CD8-positive, alpha-beta memory T cell (primary cell): ENCODE measurements at regions not wholly inside any gene's neighbourhood (a gene's known extent, or its start where the extent isn't known, plus 50 kb on each side); places are given as distances from the start of the nearest gene placed in this dataset.

Experiments
- CTCF ChIA-PET: fragments of 350-600 bp; sonication (Branson Sonifier 250); formaldehyde crosslinking; loops from one replicate; lab custom pipeline; 2021; ENCODE audit warnings: antibody characterized with exemption; lab: Charles Lee
- POLR2A ChIA-PET: fragments of 350-600 bp; sonication (Branson Sonifier 250); formaldehyde crosslinking; loops from one replicate; lab custom pipeline; 2021; ENCODE audit warnings: antibody characterized with exemption; lab: Charles Lee
- DNase-seq, 5 donors: peaks; one replicate each; pipeline versions ENCODE4 v3.0.0 to v3.0.0-alpha.2; 2020 to 2022; ENCODE audit warnings: mixed read lengths in 1 of 5
- H3K27ac ChIP-seq: one replicate; pipeline ENCODE4 v1.7.0; 2013; ENCODE audit warnings: low read depth, mild to moderate bottlenecking, low read length, moderate library complexity
- H3K27me3 ChIP-seq: 2 replicates; pipeline ENCODE4 v1.7.0; 2013; ENCODE audit warnings: low read length, mild to moderate bottlenecking; ENCODE audit not compliant: insufficient read depth, poor library complexity, severe bottlenecking
- H3K36me3 ChIP-seq: 2 replicates; pipeline ENCODE4 v1.7.0; 2013; ENCODE audit warnings: mild to moderate bottlenecking, low read length, moderate library complexity; ENCODE audit not compliant: insufficient read depth
- H3K4me1 ChIP-seq: 2 replicates; pipeline ENCODE4 v1.7.0; 2013; ENCODE audit warnings: mild to moderate bottlenecking, low read length, moderate library complexity; ENCODE audit not compliant: insufficient read depth
- H3K4me3 ChIP-seq: 2 replicates; pipeline ENCODE4 v1.7.0; 2013; ENCODE audit warnings: mild to moderate bottlenecking, low read length
- H3K9me3 ChIP-seq: 2 replicates; pipeline ENCODE4 v1.7.0; 2013; ENCODE audit warnings: mild to moderate bottlenecking, low read length
- H3K27ac Mint-ChIP-seq, 8 donors: one replicate each; pipeline ENCODE4 v1.8.0; 2020 to 2021; ENCODE audit warnings: mixed read lengths in 8 of 8, mild to moderate bottlenecking in 6 of 8, inconsistent platforms in 3 of 8, moderate library complexity in 3 of 8
- H3K27me3 Mint-ChIP-seq, 2 donors: one replicate each; pipeline ENCODE4 v1.8.0; 2020 to 2021; ENCODE audit warnings: mixed read lengths in 2 of 2, mild to moderate bottlenecking in 1 of 2, moderate library complexity in 1 of 2
- H3K36me3 Mint-ChIP-seq, 3 donors: one replicate each; pipeline ENCODE4 v1.8.0; 2020 to 2021; ENCODE audit warnings: mixed read lengths in 3 of 3, inconsistent platforms in 1 of 3, mild to moderate bottlenecking in 1 of 3
- H3K4me1 Mint-ChIP-seq, 3 donors: one replicate each; pipeline ENCODE4 v1.8.0; 2020 to 2021; ENCODE audit warnings: mixed read lengths in 3 of 3, inconsistent platforms in 1 of 3, mild to moderate bottlenecking in 1 of 3
- H3K4me3 Mint-ChIP-seq, 7 donors: one replicate each; pipeline ENCODE4 v1.8.0; 2020 to 2021; ENCODE audit warnings: mixed read lengths in 7 of 7, mild to moderate bottlenecking in 6 of 7, moderate library complexity in 4 of 7, inconsistent platforms in 2 of 7
- H3K9me3 Mint-ChIP-seq, 5 donors: one replicate each; pipeline ENCODE4 v1.8.0; 2020 to 2022; ENCODE audit warnings: mixed read lengths in 5 of 5, mild to moderate bottlenecking in 3 of 5, moderate library complexity in 2 of 5, inconsistent platforms in 1 of 5

- Mint-ChIP-seq H3K9me3 (peaks cover 0 to 2% (median 0%) of the 10 kb centered on the region in 5 donors), H3K4me3 (no peak overlapping the region), H3K27me3 (peaks cover 4 to 47% of the 10 kb centered on the region in 2 donors), H3K4me1 (no peaks in the 10 kb centered on the region), H3K27ac (no peak overlapping the region), H3K36me3 (no peaks in the 10 kb centered on the region)
- H3K27me3 ChIP-seq, result no peaks in the 10 kb centered on the region
- no peaks in the 10 kb centered on the region for H3K36me3 ChIP-seq
- DNase-seq, result no peak
- no peaks in the 10 kb centered on the region for H3K4me1 ChIP-seq
- H3K27ac ChIP-seq, result no peak overlapping the region
- no peaks in the 10 kb centered on the region for H3K9me3 ChIP-seq
- ChIA-PET CTCF (no interaction called here), POLR2A (no interaction called here)
- no peak overlapping the region for H3K4me3 ChIP-seq
Observed at GRCh38 chr2:173667415-173667814, 297.8 kb downstream of the SP3 start.

- Histone ChIP-seq H3K36me3 (no peaks in the 10 kb centered on the region), H3K27ac (no peak overlapping the region), H3K4me3 (no peak overlapping the region), H3K27me3 (no peaks in the 10 kb centered on the region), H3K9me3 (no peaks in the 10 kb centered on the region), H3K4me1 (no peaks in the 10 kb centered on the region)
- DNase-seq, result no peak
- ChIA-PET CTCF (no interaction called here), POLR2A (no interaction called here)
- H3K36me3 Mint-ChIP-seq, result no peaks in the 10 kb centered on the region
- peaks cover 7 to 45% of the 10 kb centered on the region in 2 donors for H3K27me3 Mint-ChIP-seq
- H3K9me3 Mint-ChIP-seq, result peaks cover 0 to 1% (median 0%) of the 10 kb centered on the region in 5 donors
- H3K4me1 Mint-ChIP-seq, result no peaks in the 10 kb centered on the region
- H3K4me3 Mint-ChIP-seq, result no peak overlapping the region
- H3K27ac Mint-ChIP-seq, result no peak overlapping the region
Observed at GRCh38 chr2:173669271-173669853, 295.8 kb downstream of the SP3 start.

GRCh38 chr2:173669888-173670287, 295.3 kb downstream of the SP3 start:
- POLR2A ChIA-PET, result no interaction called here
- Histone ChIP-seq H3K4me1 (no peaks in the 10 kb centered on the region), H3K27ac (no peak overlapping the region), H3K4me3 (no peak overlapping the region), H3K9me3 (no peaks in the 10 kb centered on the region), H3K36me3 (no peaks in the 10 kb centered on the region), H3K27me3 (no peaks in the 10 kb centered on the region)
- DNase-seq, result no peak
- peaks cover 0 to 1% (median 0%) of the 10 kb centered on the region in 5 donors for H3K9me3 Mint-ChIP-seq
- H3K27ac Mint-ChIP-seq, result no peak overlapping the region
- H3K27me3 Mint-ChIP-seq, result peaks cover 7 to 46% of the 10 kb centered on the region in 2 donors
- no peak overlapping the region for H3K4me3 Mint-ChIP-seq
- no peaks in the 10 kb centered on the region for H3K36me3 Mint-ChIP-seq
- no peaks in the 10 kb centered on the region for H3K4me1 Mint-ChIP-seq
- CTCF ChIA-PET, result no interaction called here

GRCh38 chr2:173672573-173673340, 292.4 kb downstream of the SP3 start:
- Histone ChIP-seq H3K36me3 (no peaks in the 10 kb centered on the region), H3K9me3 (no peaks in the 10 kb centered on the region), H3K27me3 (no peaks in the 10 kb centered on the region), H3K4me1 (no peaks in the 10 kb centered on the region), H3K27ac (no peak overlapping the region), H3K4me3 (no peak overlapping the region)
- DNase-seq, result no peak
- Mint-ChIP-seq H3K4me1 (no peaks in the 10 kb centered on the region), H3K36me3 (no peaks in the 10 kb centered on the region), H3K9me3 (peaks cover 0 to 5% (median 0%) of the 10 kb centered on the region in 5 donors), H3K4me3 (no peak overlapping the region), H3K27me3 (peaks cover 14 to 56% of the 10 kb centered on the region in 2 donors), H3K27ac (no peak overlapping the region)
- POLR2A ChIA-PET, result no interaction called here
- CTCF ChIA-PET, result no interaction called here

- H3K27me3 ChIP-seq, result no peaks in the 10 kb centered on the region
- H3K27ac Mint-ChIP-seq, result no peak overlapping the region
- no peaks in the 10 kb centered on the region for H3K36me3 ChIP-seq
- DNase-seq, result no peak
- H3K4me1 ChIP-seq, result no peaks in the 10 kb centered on the region
- H3K9me3 ChIP-seq, result no peaks in the 10 kb centered on the region
- H3K27me3 Mint-ChIP-seq, result peaks cover 14 to 48% of the 10 kb centered on the region in 2 donors
- no peak overlapping the region for H3K27ac ChIP-seq
- no peaks in the 10 kb centered on the region for H3K4me1 Mint-ChIP-seq
- peaks cover 0 to 5% (median 0%) of the 10 kb centered on the region in 5 donors for H3K9me3 Mint-ChIP-seq
- ChIA-PET POLR2A (no interaction called here), CTCF (no interaction called here)
- no peaks in the 10 kb centered on the region for H3K36me3 Mint-ChIP-seq
- no peak overlapping the region for H3K4me3 ChIP-seq
- no peak overlapping the region for H3K4me3 Mint-ChIP-seq
Observed at GRCh38 chr2:173673640-173674039, 291.5 kb downstream of the SP3 start.

GRCh38 chr2:173676647-173677046, 288.5 kb downstream of the SP3 start:
- Histone ChIP-seq H3K27me3 (no peaks in the 10 kb centered on the region), H3K36me3 (no peaks in the 10 kb centered on the region), H3K4me3 (no peak overlapping the region), H3K27ac (no peak overlapping the region), H3K9me3 (no peaks in the 10 kb centered on the region), H3K4me1 (no peaks in the 10 kb centered on the region)
- H3K36me3 Mint-ChIP-seq, result no peaks in the 10 kb centered on the region
- CTCF ChIA-PET, result no interaction called here
- H3K27me3 Mint-ChIP-seq, result peaks cover 20 to 34% of the 10 kb centered on the region in 2 donors
- DNase-seq, result no peak
- peaks cover 0 to 6% (median 5%) of the 10 kb centered on the region in 5 donors for H3K9me3 Mint-ChIP-seq
- POLR2A ChIA-PET, result no interaction called here
- no peaks in the 10 kb centered on the region for H3K4me1 Mint-ChIP-seq
- H3K4me3 Mint-ChIP-seq, result no peak overlapping the region
- no peak overlapping the region for H3K27ac Mint-ChIP-seq

GRCh38 chr2:173678186-173678585, 287.0 kb downstream of the SP3 start:
- H3K4me3 ChIP-seq, result no peak overlapping the region
- H3K27me3 ChIP-seq, result no peaks in the 10 kb centered on the region
- no peaks in the 10 kb centered on the region for H3K4me1 Mint-ChIP-seq
- H3K9me3 Mint-ChIP-seq, result peaks cover 0 to 8% (median 5%) of the 10 kb centered on the region in 5 donors
- H3K9me3 ChIP-seq, result no peaks in the 10 kb centered on the region
- POLR2A ChIA-PET, result no interaction called here
- no peak overlapping the region for H3K27ac Mint-ChIP-seq
- H3K4me1 ChIP-seq, result no peaks in the 10 kb centered on the region
- no peak for DNase-seq
- H3K27me3 Mint-ChIP-seq, result peaks cover 18 to 36% of the 10 kb centered on the region in 2 donors
- H3K4me3 Mint-ChIP-seq, result no peak overlapping the region
- H3K27ac ChIP-seq, result no peak overlapping the region
- H3K36me3 Mint-ChIP-seq, result no peaks in the 10 kb centered on the region
- no peaks in the 10 kb centered on the region for H3K36me3 ChIP-seq
- CTCF ChIA-PET, result no interaction called here

- Histone ChIP-seq H3K9me3 (no peaks in the 10 kb centered on the region), H3K4me1 (no peaks in the 10 kb centered on the region), H3K4me3 (no peak overlapping the region), H3K27ac (no peak overlapping the region), H3K36me3 (no peaks in the 10 kb centered on the region), H3K27me3 (no peaks in the 10 kb centered on the region)
- peaks cover 14 to 33% of the 10 kb centered on the region in 2 donors for H3K27me3 Mint-ChIP-seq
- H3K27ac Mint-ChIP-seq, result no peak overlapping the region
- ChIA-PET POLR2A (no interaction called here), CTCF (no interaction called here)
- H3K4me3 Mint-ChIP-seq, result no peak overlapping the region
- DNase-seq, result no peak
- H3K9me3 Mint-ChIP-seq, result peaks cover 0 to 8% (median 1%) of the 10 kb centered on the region in 5 donors
- no peaks in the 10 kb centered on the region for H3K36me3 Mint-ChIP-seq
- H3K4me1 Mint-ChIP-seq, result no peaks in the 10 kb centered on the region
Observed at GRCh38 chr2:173680574-173680973, 284.6 kb downstream of the SP3 start.
